BJ (cell line): ENCODE measurements at regions not wholly inside any gene's neighbourhood (a gene's known extent, or its start where the extent isn't known, plus 50 kb on each side); places are given as distances from the start of the nearest gene placed in this dataset.

Experiments used
- CTCF ChIA-PET: fragments of 350-600 bp; formaldehyde crosslinking; extraction: SDS; loops from one replicate; lab custom pipeline; 2021; ENCODE audit warnings: antibody characterized with exemption, inconsistent platforms; lab: Yijun Ruan, JAX
- POLR2A ChIA-PET: fragments of 300-600 bp; sonication (Branson Sonifier 250); formaldehyde crosslinking; extraction: SDS; loops from one replicate; lab custom pipeline; 2021; ENCODE audit warnings: antibody characterized with exemption; lab: Charles Lee
- DNase-seq: peaks from one replicate; pipeline ENCODE4 v3.0.0-alpha.2; 2011; ENCODE audit warnings: low read depth
- H3K27me3 ChIP-seq: 2 replicates; pipeline ENCODE4 v1.6.0; 2011; ENCODE audit warnings: low read length; ENCODE audit not compliant: control insufficient read depth, insufficient read depth
- H3K36me3 ChIP-seq: 2 replicates; pipeline ENCODE4 v1.5.1; 2011; ENCODE audit warnings: low read length; ENCODE audit not compliant: control insufficient read depth, insufficient read depth
- H3K4me3 ChIP-seq: 2 replicates; pipeline ENCODE4 v1.5.1; 2011; ENCODE audit warnings: low read depth, mild to moderate bottlenecking, control low read depth, low read length
- CTCF ChIP-seq: IDR thresholded peaks from 2 replicates; pipeline ENCODE4 v1.5.1; 2011; ENCODE audit warnings: low read depth, mild to moderate bottlenecking, control low read depth, inconsistent platforms, low read length, moderate library complexity; ENCODE audit not compliant: insufficient read depth

GRCh38 chr3:80601479-80601878 is 833.7 kb upstream of the ROBO1 start:
- CTCF ChIA-PET, result no interaction called here
- DNase-seq, result no peak
- Histone ChIP-seq H3K36me3 (no peaks in the 10 kb centered on the region), H3K4me3 (no peak overlapping the region), H3K27me3 (no peaks in the 10 kb centered on the region)
- no peak for TF ChIP-seq CTCF
- POLR2A ChIA-PET, result no interaction called here

- CTCF ChIA-PET, result no interaction called here
- H3K36me3 ChIP-seq, result no peaks in the 10 kb centered on the region
- POLR2A ChIA-PET, result no interaction called here
- no peak for TF ChIP-seq CTCF
- no peak for DNase-seq
- H3K27me3 ChIP-seq, result no peaks in the 10 kb centered on the region
- no peak overlapping the region for H3K4me3 ChIP-seq
Measured at GRCh38 chr3:80592792-80593191, 825.0 kb upstream of the ROBO1 start.

GRCh38 chr3:80586338-80586737 is 818.5 kb upstream of the ROBO1 start:
- no peak for DNase-seq
- CTCF ChIA-PET, result no interaction called here
- H3K27me3 ChIP-seq, result no peaks in the 10 kb centered on the region
- no peak for TF ChIP-seq CTCF
- no peak overlapping the region for H3K4me3 ChIP-seq
- POLR2A ChIA-PET, result no interaction called here
- no peaks in the 10 kb centered on the region for H3K36me3 ChIP-seq

GRCh38 chr3:80580146-80580545 is 812.3 kb upstream of the ROBO1 start:
- POLR2A ChIA-PET, result no interaction called here
- CTCF ChIA-PET, result no interaction called here

GRCh38 chr3:80564391-80564790 is 796.6 kb upstream of the ROBO1 start:
- TF ChIP-seq CTCF, result no peak
- DNase-seq, result no peak
- CTCF ChIA-PET, result no interaction called here
- Histone ChIP-seq H3K36me3 (no peaks in the 10 kb centered on the region), H3K27me3 (no peaks in the 10 kb centered on the region), H3K4me3 (no peak overlapping the region)
- POLR2A ChIA-PET, result no interaction called here

More at GRCh38 chr3:80580146-80580545, 812.3 kb upstream of the ROBO1 start:
- H3K4me3 ChIP-seq, result no peak overlapping the region
- H3K36me3 ChIP-seq, result no peaks in the 10 kb centered on the region
- DNase-seq, result no peak
- TF ChIP-seq CTCF, result no peak
- no peaks in the 10 kb centered on the region for H3K27me3 ChIP-seq
